Tibial nerve (tissue), 3 donors: ENCODE measurements at regions not wholly inside any gene's neighbourhood (a gene's known extent, or its start where the extent isn't known, plus 50 kb on each side); places are given as distances from the start of the nearest gene placed in this dataset.

Source experiments
- POLR2A ChIP-seq, 2 donors: fragments of 450-650 bp; IDR thresholded peaks; one replicate each; pipeline ENCODE4 v1.6.1; 2017; ENCODE audit warnings: antibody characterized with exemption in 2 of 2, mild to moderate bottlenecking in 2 of 2, moderate library complexity in 2 of 2
- TF ChIP-seq, protein P1 (sequence below), 5 experiments: fragments of 200-600 bp in 3 of 5; fragments of 450-650 bp in 2 of 5; sonication (generic) in 3 of 5; IDR thresholded peaks; one replicate each; pipeline ENCODE4 v1.5.1; 2016 to 2019; ENCODE audit warnings: antibody characterized with exemption in 5 of 5, mild to moderate bottlenecking in 3 of 5, moderate library complexity in 2 of 5

DNA sequence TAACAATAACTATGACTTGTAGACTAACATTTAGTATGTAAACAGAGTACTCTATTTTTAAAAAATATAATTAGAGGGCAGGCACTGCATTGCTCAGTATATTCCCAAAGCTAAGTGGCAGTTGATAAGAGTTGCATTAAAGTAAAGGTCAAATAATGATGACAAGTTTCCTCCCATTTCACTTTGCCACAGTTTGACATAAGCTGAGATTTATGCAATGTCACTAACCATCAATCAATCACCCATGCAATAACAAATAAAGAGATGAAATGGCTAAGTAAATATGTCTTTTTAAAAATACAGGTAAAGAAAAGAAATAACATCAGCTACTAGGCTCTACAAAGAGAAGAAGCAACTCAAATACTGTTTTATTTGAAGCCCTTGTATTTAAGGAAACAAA is 673.4 kb downstream of the PCDH18 start:
- TF ChIP-seq, protein P1, sequence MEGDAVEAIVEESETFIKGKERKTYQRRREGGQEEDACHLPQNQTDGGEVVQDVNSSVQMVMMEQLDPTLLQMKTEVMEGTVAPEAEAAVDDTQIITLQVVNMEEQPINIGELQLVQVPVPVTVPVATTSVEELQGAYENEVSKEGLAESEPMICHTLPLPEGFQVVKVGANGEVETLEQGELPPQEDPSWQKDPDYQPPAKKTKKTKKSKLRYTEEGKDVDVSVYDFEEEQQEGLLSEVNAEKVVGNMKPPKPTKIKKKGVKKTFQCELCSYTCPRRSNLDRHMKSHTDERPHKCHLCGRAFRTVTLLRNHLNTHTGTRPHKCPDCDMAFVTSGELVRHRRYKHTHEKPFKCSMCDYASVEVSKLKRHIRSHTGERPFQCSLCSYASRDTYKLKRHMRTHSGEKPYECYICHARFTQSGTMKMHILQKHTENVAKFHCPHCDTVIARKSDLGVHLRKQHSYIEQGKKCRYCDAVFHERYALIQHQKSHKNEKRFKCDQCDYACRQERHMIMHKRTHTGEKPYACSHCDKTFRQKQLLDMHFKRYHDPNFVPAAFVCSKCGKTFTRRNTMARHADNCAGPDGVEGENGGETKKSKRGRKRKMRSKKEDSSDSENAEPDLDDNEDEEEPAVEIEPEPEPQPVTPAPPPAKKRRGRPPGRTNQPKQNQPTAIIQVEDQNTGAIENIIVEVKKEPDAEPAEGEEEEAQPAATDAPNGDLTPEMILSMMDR (IDR thresholded peaks at IDR 0.05) = no peak
- TF ChIP-seq POLR2A (IDR thresholded peaks at IDR 0.05) = no peak
